ENCODE measurements at regions not wholly inside any gene's neighbourhood (a gene's known extent, or its start where the extent isn't known, plus 50 kb on each side); places are given as distances from the start of the nearest gene placed in this dataset.

DNA sequence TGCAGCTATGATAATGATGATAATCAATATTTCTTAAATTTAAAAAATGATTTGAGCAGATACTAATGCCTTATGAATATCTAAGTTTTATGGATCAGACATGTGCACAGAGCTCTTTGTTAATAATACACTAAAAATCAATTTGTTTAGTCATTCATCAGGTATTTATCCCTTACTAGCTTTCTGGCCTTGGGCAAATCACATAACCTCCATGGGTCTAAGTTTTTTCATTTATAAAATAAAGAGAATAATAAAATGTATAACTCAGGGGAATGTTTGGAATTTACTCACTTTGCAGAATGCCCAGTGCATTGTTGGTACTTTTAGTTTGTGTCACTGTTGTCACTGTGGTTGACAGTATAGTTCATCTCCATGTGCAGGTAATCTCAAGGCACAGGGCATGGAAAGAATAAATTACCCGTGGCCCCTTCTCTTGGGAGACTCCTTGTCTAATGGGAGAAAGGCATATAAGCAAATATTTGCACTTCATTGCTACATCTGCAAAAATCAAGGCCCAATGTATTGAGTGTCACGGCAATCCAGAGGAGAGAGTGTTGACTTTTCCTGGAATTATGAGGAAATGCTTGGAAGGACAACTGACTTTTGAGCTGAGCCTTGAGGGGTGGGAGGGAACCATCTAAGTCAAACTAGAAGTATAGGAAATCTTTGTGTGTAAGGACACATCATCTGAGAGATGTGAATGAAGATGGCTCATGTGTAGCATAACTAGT lies 64.7 kb upstream of the CTTNBP2 start:
- TF ChIP-seq, protein P1, sequence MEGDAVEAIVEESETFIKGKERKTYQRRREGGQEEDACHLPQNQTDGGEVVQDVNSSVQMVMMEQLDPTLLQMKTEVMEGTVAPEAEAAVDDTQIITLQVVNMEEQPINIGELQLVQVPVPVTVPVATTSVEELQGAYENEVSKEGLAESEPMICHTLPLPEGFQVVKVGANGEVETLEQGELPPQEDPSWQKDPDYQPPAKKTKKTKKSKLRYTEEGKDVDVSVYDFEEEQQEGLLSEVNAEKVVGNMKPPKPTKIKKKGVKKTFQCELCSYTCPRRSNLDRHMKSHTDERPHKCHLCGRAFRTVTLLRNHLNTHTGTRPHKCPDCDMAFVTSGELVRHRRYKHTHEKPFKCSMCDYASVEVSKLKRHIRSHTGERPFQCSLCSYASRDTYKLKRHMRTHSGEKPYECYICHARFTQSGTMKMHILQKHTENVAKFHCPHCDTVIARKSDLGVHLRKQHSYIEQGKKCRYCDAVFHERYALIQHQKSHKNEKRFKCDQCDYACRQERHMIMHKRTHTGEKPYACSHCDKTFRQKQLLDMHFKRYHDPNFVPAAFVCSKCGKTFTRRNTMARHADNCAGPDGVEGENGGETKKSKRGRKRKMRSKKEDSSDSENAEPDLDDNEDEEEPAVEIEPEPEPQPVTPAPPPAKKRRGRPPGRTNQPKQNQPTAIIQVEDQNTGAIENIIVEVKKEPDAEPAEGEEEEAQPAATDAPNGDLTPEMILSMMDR (IDR thresholded peaks at IDR 0.05; ENCODE audit: low read depth, low read length) = no peak
- no peak for TF ChIP-seq EZH2phosphoT487 (IDR thresholded peaks at IDR 0.05; ENCODE audit: low read depth)

All from OCI-LY3 (cell line).